ENCODE measurements at regions not wholly inside any gene's neighbourhood (a gene's known extent, or its start where the extent isn't known, plus 50 kb on each side); places are given as distances from the start of the nearest gene placed in this dataset.

- 75 to 92% (median 85%) methylated on average over 1 to 4 of the region's 4 CpGs for WGBS, 5 donors
- TF ChIP-seq POLR2A (IDR thresholded peaks at IDR 0.05) (no peak), POLR2AphosphoS5 (IDR thresholded peaks at IDR 0.05) (no peak), CTCF (IDR thresholded peaks at IDR 0.05 in 8 of 11, conservative IDR thresholded peaks at IDR 0.05 in 3 of 11) (no peak)
- H3K36me3 ChIP-seq, result no peaks in the 10 kb centered on the region
- intact Hi-C loops (cut with DNase I; ENCODE audit: low total_unique reads), result no loop called here
- H3K27me3 ChIP-seq (replicated peaks in 1 of 7), result peaks cover 0 to 18% (median 0%) of the 10 kb centered on the region in 7 donors
- no peaks in the 10 kb centered on the region for H3K9me3 ChIP-seq
- H3K4me3 ChIP-seq, result no peak overlapping the region
- H3K27ac ChIP-seq, result no peak overlapping the region
- no peaks in the 10 kb centered on the region for H3K4me1 ChIP-seq
- DNase-seq, result no peak
Measured at GRCh38 chr17:79444198-79444597, 166.7 kb downstream of the RBFOX3 start.

DNA sequence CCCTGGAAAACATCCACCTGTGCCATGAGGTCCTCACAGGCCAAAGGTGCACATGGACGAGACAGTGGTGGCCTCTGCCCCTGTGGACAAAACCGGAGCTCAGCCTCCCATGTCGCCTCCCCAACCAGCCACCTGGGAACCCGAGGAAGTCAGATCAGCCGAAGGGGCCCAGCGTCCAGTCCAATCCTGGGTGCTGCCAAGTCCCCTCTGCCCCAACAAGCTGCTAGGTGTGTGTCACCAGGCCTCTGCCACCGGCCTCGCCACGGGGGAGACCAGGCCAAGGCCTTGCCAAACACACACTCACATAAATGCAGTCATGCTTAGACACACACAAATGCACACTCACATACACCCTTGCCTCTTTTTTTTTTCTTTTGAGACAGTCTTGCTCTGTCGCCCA, 167.8 kb downstream of the RBFOX3 start:
- no peak overlapping the region for H3K27ac ChIP-seq
- no peaks in the 10 kb centered on the region for H3K9me3 ChIP-seq
- H3K27me3 ChIP-seq (replicated peaks in 1 of 7), result peaks cover 0 to 29% (median 0%) of the 10 kb centered on the region in 7 donors
- TF ChIP-seq POLR2A (IDR thresholded peaks at IDR 0.05) (no peak), POLR2AphosphoS5 (IDR thresholded peaks at IDR 0.05) (no peak), CTCF (IDR thresholded peaks at IDR 0.05 in 8 of 11, conservative IDR thresholded peaks at IDR 0.05 in 3 of 11) (no peak)
- no peaks in the 10 kb centered on the region for H3K36me3 ChIP-seq
- intact Hi-C loops (cut with DNase I; ENCODE audit: low total_unique reads), result no loop called here
- 81 to 96% (median 90%) methylated on average over 7 to 10 of the region's 10 CpGs for WGBS, 5 donors
- no peaks in the 10 kb centered on the region for H3K4me1 ChIP-seq
- no peak overlapping the region for H3K4me3 ChIP-seq
- no peak for DNase-seq

DNA sequence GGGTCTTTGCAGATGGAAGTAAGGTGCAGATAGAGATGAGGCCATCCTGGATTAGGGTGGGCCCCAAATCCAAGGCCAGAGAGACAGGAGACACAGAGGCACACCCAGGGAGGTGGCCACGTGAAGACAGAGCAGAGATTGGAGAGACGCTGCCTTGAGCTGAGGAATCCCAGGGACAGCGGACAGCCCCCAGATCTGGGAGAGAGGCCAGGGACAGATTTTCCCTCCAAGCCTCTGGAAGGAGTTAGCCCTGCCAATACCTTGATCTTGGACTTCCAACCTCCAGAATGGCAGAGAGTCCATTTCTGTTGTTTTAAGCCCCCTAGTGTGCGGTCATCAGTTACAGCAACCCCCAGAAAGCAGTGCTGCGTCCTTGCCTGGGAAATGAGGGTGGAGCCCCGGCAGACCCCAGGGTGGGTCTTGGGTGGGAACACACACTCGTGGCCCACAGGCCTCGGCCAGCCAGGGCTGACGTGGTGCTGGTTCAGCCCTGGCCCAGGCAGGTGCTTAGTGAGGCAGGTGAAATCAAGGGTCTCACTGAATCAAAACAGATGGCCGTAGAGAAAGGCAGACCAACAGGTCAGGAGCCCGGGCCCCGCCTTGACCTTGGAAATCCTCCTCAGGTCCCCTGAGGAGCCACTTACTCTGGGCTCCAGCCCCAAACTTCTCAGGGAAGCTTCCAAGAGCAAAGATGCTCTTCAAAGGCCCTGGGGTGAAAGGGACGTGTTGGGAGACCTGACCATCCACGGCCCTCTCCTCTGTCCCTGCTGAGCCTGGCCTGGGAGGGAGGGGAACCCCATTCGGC, 169.3 kb downstream of the RBFOX3 start:
- no peak overlapping the region for H3K4me3 ChIP-seq
- 67 to 83% (median 73%) methylated on average over 12 to 15 of the region's 15 CpGs for WGBS, 5 donors
- no peak overlapping the region for H3K27ac ChIP-seq
- no peaks in the 10 kb centered on the region for H3K36me3 ChIP-seq
- intact Hi-C loops (cut with DNase I; ENCODE audit: low total_unique reads), result no loop called here
- no peak for DNase-seq
- TF ChIP-seq CTCF (IDR thresholded peaks at IDR 0.05 in 8 of 11, conservative IDR thresholded peaks at IDR 0.05 in 3 of 11) (no peak), POLR2A (IDR thresholded peaks at IDR 0.05) (no peak), POLR2AphosphoS5 (IDR thresholded peaks at IDR 0.05) (no peak)
- peaks cover 0 to 40% (median 0%) of the 10 kb centered on the region in 7 donors for H3K27me3 ChIP-seq (replicated peaks in 1 of 7)
- no peaks in the 10 kb centered on the region for H3K9me3 ChIP-seq
- H3K4me1 ChIP-seq, result no peaks in the 10 kb centered on the region

- no peaks in the 10 kb centered on the region for H3K9me3 ChIP-seq
- TF ChIP-seq CTCF (IDR thresholded peaks at IDR 0.05 in 8 of 11, conservative IDR thresholded peaks at IDR 0.05 in 3 of 11), result no peak
- no peak for TF ChIP-seq POLR2A (IDR thresholded peaks at IDR 0.05)
- TF ChIP-seq POLR2AphosphoS5 (IDR thresholded peaks at IDR 0.05), result no peak
- no peaks in the 10 kb centered on the region for H3K4me1 ChIP-seq
- intact Hi-C loops (cut with DNase I; ENCODE audit: low total_unique reads), result no loop called here
- H3K27ac ChIP-seq, result no peak overlapping the region
- no peak overlapping the region for H3K4me3 ChIP-seq
- no peaks in the 10 kb centered on the region for H3K36me3 ChIP-seq
- H3K27me3 ChIP-seq (replicated peaks in 1 of 7), result peaks cover 0 to 40% (median 0%) of the 10 kb centered on the region in 7 donors
- WGBS, 5 donors, result 74 to 89% (median 83%) methylated on average over 14 of the region's 14 CpGs
- no peak for DNase-seq
Measured at GRCh38 chr17:79440251-79440650, 170.6 kb downstream of the RBFOX3 start.
